H9 (cell line): ENCODE measurements at regions not wholly inside any gene's neighbourhood (a gene's known extent, or its start where the extent isn't known, plus 50 kb on each side); places are given as distances from the start of the nearest gene placed in this dataset.

Source experiments
- DNase-seq: peaks from one replicate; pipeline ENCODE4 v3.0.0-alpha.2; 2017
- H2AFZ ChIP-seq: one replicate; pipeline ENCODE4 v1.6.1; 2013; ENCODE audit warnings: mild to moderate bottlenecking, low read length, control low read depth, moderate library complexity
- H2AK5ac ChIP-seq: 2 replicates; pipeline ENCODE4 v1.6.1; 2013; ENCODE audit warnings: low read length, control low read depth, mixed read lengths; ENCODE audit not compliant: insufficient read length
- H2BK120ac ChIP-seq: one replicate; pipeline ENCODE4 v1.6.1; 2013; ENCODE audit warnings: low read depth, mild to moderate bottlenecking, low read length, control low read depth, inconsistent platforms; ENCODE audit not compliant: poor library complexity, severe bottlenecking
- H2BK12ac ChIP-seq: 2 replicates; pipeline ENCODE4 v1.6.1; 2013; ENCODE audit warnings: low read length, control low read depth, mixed read lengths, low read depth; ENCODE audit not compliant: insufficient read length
- H2BK15ac ChIP-seq: 2 replicates; pipeline ENCODE4 v1.6.1; 2013; ENCODE audit warnings: low read depth, low read length, control low read depth
- H2BK20ac ChIP-seq: one replicate; pipeline ENCODE4 v1.6.1; 2013; ENCODE audit warnings: low read depth, mild to moderate bottlenecking, low read length, control low read depth, inconsistent platforms; ENCODE audit not compliant: poor library complexity, severe bottlenecking
- H2BK5ac ChIP-seq: 2 replicates; pipeline ENCODE4 v1.6.1; 2013; ENCODE audit warnings: low read length, control low read depth, mixed read lengths; ENCODE audit not compliant: insufficient read length
- H3K14ac ChIP-seq: 2 replicates; pipeline ENCODE4 v1.6.1; 2013; ENCODE audit warnings: low read length, control low read depth; ENCODE audit not compliant: insufficient read depth
- H3K18ac ChIP-seq: 2 replicates; pipeline ENCODE4 v1.6.1; 2013; ENCODE audit warnings: low read depth, mild to moderate bottlenecking, mixed read lengths, low read length, control low read depth; ENCODE audit not compliant: insufficient read length
- H3K23ac ChIP-seq: 2 replicates; pipeline ENCODE4 v1.6.1; 2013; ENCODE audit warnings: low read length, control low read depth, mixed read lengths, low read depth; ENCODE audit not compliant: insufficient read length
- H3K23me2 ChIP-seq: 2 replicates; pipeline ENCODE4 v1.6.1; 2013; ENCODE audit warnings: low read depth, mild to moderate bottlenecking, mixed read lengths, low read length, control low read depth; ENCODE audit not compliant: insufficient read length, poor library complexity, severe bottlenecking
- H3K27ac ChIP-seq: 2 replicates; pipeline ENCODE4 v1.5.1; 2013; ENCODE audit warnings: low read length, control low read depth, mixed read lengths, low read depth; ENCODE audit not compliant: insufficient read length
- H3K27me3 ChIP-seq: 2 replicates; pipeline ENCODE4 v1.6.1; 2013; ENCODE audit warnings: low read length, control low read depth, inconsistent platforms; ENCODE audit not compliant: insufficient read depth
- H3K4ac ChIP-seq: 2 replicates; pipeline ENCODE4 v1.6.1; 2013; ENCODE audit warnings: low read depth, mild to moderate bottlenecking, control low read depth, inconsistent platforms, low read length, moderate library complexity
- H3K4me1 ChIP-seq: 2 replicates; pipeline ENCODE4 v1.6.1; 2013; ENCODE audit warnings: low read length, control low read depth, inconsistent platforms; ENCODE audit not compliant: insufficient read depth
- H3K4me2 ChIP-seq: 2 replicates; pipeline ENCODE4 v1.6.1; 2013; ENCODE audit warnings: low read length, control low read depth, mixed read lengths; ENCODE audit not compliant: insufficient read length, insufficient read depth
- H3K56ac ChIP-seq: 2 replicates; pipeline ENCODE4 v1.6.1; 2013; ENCODE audit warnings: low read depth, mild to moderate bottlenecking, mixed read lengths, low read length, control low read depth; ENCODE audit not compliant: insufficient read length
- H3K79me1 ChIP-seq: 2 replicates; pipeline ENCODE4 v1.6.1; 2013; ENCODE audit warnings: low read depth, mild to moderate bottlenecking, moderate library complexity, low read length, control low read depth, inconsistent platforms; ENCODE audit not compliant: insufficient read depth, poor library complexity, severe bottlenecking
- H3K79me2 ChIP-seq: 2 replicates; pipeline ENCODE4 v1.6.1; 2013; ENCODE audit warnings: low read length, control low read depth, inconsistent platforms; ENCODE audit not compliant: insufficient read depth
- H3K9ac ChIP-seq: 2 replicates; pipeline ENCODE4 v1.6.1; 2013; ENCODE audit warnings: low read length, control low read depth, mixed read lengths; ENCODE audit not compliant: insufficient read length; ENCODE audit errors: extremely low read depth
- H3K9me3 ChIP-seq: one replicate; pipeline ENCODE4 v1.6.1; 2013; ENCODE audit warnings: low read depth, low read length, inconsistent platforms; ENCODE audit not compliant: control insufficient read depth
- H3T11ph ChIP-seq: one replicate; pipeline ENCODE4 v1.6.1; 2013; ENCODE audit warnings: mild to moderate bottlenecking, low read length, control low read depth, inconsistent platforms
- H4K20me1 ChIP-seq: one replicate; pipeline ENCODE4 v1.6.1; 2013; ENCODE audit not compliant: control insufficient read depth, insufficient read length, insufficient read depth
- H4K5ac ChIP-seq: 2 replicates; pipeline ENCODE4 v1.6.1; 2013; ENCODE audit warnings: low read depth, mild to moderate bottlenecking, mixed read lengths, low read length, control low read depth; ENCODE audit not compliant: insufficient read length
- H4K8ac ChIP-seq: replicated peaks from 2 replicates; pipeline ENCODE4 v1.6.1; 2013; ENCODE audit warnings: low read length, control low read depth, mixed read lengths, low read depth; ENCODE audit not compliant: insufficient read length
- H4K91ac ChIP-seq: 2 replicates; pipeline ENCODE4 v1.6.1; 2013; ENCODE audit warnings: low read depth, mild to moderate bottlenecking, moderate library complexity, mixed read lengths, low read length, control low read depth; ENCODE audit not compliant: insufficient read length
- H3K27ac Mint-ChIP-seq, 3 experiments: 2 replicates in 2 of 3; 3 replicates in 1 of 3; pipeline ENCODE4 v1.8.0; 2020 to 2021; ENCODE audit warnings: mixed read lengths in 3 of 3, mild to moderate bottlenecking in 1 of 3, moderate library complexity in 1 of 3
- H3K27me3 Mint-ChIP-seq: 2 replicates; pipeline ENCODE4 v1.8.0; 2021; ENCODE audit warnings: low read depth, mild to moderate bottlenecking, moderate library complexity, mixed read lengths
- H3K36me3 Mint-ChIP-seq, 3 experiments: 2 replicates in 2 of 3; 3 replicates in 1 of 3; pipeline ENCODE4 v1.8.0; 2020 to 2021; ENCODE audit warnings: low read depth in 3 of 3, mixed read lengths in 3 of 3; ENCODE audit not compliant: insufficient read depth in 1 of 3
- H3K4me1 Mint-ChIP-seq, 2 experiments: 2 replicates each; pipeline ENCODE4 v1.8.0; 2020; ENCODE audit warnings: mixed read lengths in 2 of 2
- H3K4me3 Mint-ChIP-seq, 2 experiments: 2 replicates in 1 of 2; 3 replicates in 1 of 2; pipeline ENCODE4 v1.8.0; 2020 to 2021; ENCODE audit warnings: mild to moderate bottlenecking in 2 of 2, mixed read lengths in 2 of 2, moderate library complexity in 1 of 2
- H3K9me3 Mint-ChIP-seq, 2 experiments: 2 replicates in 1 of 2; 3 replicates in 1 of 2; pipeline ENCODE4 v1.8.0; 2020; ENCODE audit warnings: mild to moderate bottlenecking in 2 of 2, mixed read lengths in 2 of 2, moderate library complexity in 1 of 2
- WGBS: extraction: QIAGEN DNeasy Blood & Tissue Kit; methylation state at CpG from one replicate; pipeline ENCODE4 v1.1.7; 2013; ENCODE audit warnings: missing lambda C conversion rate, low lambda C conversion rate, mixed read lengths; ENCODE audit not compliant: insufficient read length; ENCODE audit errors: extremely low coverage; 5-methylcytosine and 5-hydroxymethylcytosine counted together
- TF ChIP-seq, protein P1 (sequence below): fragments of 200-600 bp; sonication (generic); conservative IDR thresholded peaks from 3 replicates; pipeline ENCODE4 v1.8.0; 2021; ENCODE audit warnings: antibody characterized with exemption, mild to moderate bottlenecking

DNA sequence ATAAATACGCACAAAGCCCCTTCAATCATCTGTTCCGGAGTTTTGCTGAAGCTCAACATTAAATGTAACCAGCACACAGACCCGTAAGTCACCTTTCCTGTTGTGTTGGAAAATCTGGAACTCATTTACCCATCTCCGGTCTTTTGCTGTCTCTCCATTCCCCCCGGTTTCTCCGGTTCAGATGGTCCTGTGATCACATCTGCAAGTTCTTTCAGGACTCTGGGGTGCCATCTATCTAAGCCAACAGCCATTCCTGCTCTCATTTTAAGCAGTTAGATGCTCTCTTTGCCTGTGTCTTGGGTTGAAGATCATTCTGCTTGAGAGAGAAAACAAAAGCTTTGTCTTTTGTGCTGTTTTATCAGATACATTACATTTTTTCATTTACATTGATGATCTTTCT, 91.7 kb upstream of the TGIF1 start:
- Histone ChIP-seq H3K23ac (no peak overlapping the region), H2BK20ac (no peak overlapping the region), H2BK12ac (no peak overlapping the region), H3K9ac (no peak overlapping the region), H3K56ac (no peak overlapping the region), H3K79me2 (no peaks in the 10 kb centered on the region), H3T11ph (no peak overlapping the region), H2BK120ac (no peak overlapping the region), H4K91ac (no peak overlapping the region), H3K4me2 (no peak overlapping the region), H4K5ac (no peak overlapping the region), H3K23me2 (no peaks in the 10 kb centered on the region), H4K8ac (no peak overlapping the region), H3K4me1 (no peaks in the 10 kb centered on the region), H2AFZ (no peak overlapping the region), H3K27ac (no peak overlapping the region), H3K27me3 (no peaks in the 10 kb centered on the region), H3K9me3 (no peaks in the 10 kb centered on the region), H3K4ac (no peak overlapping the region), H3K79me1 (no peaks in the 10 kb centered on the region), H2AK5ac (no peak overlapping the region), H3K18ac (no peak overlapping the region), H2BK15ac (no peak overlapping the region), H2BK5ac (no peak overlapping the region), H3K14ac (no peak overlapping the region), H4K20me1 (no peaks in the 10 kb centered on the region)
- H3K4me1 Mint-ChIP-seq = peaks cover 17 to 27% of the 10 kb centered on the region in 2 experiments
- TF ChIP-seq, protein P1, sequence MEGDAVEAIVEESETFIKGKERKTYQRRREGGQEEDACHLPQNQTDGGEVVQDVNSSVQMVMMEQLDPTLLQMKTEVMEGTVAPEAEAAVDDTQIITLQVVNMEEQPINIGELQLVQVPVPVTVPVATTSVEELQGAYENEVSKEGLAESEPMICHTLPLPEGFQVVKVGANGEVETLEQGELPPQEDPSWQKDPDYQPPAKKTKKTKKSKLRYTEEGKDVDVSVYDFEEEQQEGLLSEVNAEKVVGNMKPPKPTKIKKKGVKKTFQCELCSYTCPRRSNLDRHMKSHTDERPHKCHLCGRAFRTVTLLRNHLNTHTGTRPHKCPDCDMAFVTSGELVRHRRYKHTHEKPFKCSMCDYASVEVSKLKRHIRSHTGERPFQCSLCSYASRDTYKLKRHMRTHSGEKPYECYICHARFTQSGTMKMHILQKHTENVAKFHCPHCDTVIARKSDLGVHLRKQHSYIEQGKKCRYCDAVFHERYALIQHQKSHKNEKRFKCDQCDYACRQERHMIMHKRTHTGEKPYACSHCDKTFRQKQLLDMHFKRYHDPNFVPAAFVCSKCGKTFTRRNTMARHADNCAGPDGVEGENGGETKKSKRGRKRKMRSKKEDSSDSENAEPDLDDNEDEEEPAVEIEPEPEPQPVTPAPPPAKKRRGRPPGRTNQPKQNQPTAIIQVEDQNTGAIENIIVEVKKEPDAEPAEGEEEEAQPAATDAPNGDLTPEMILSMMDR = no peak
- H3K27me3 Mint-ChIP-seq = no peaks in the 10 kb centered on the region; the same call in 1 of the 2 replicates
- no peaks in the 10 kb centered on the region; a peak in 1 of 7 replicates for H3K36me3 Mint-ChIP-seq
- whole genome bisulfite sequencing = no CpG with 5 or more reads among the region's 6 CpGs
- H3K9me3 Mint-ChIP-seq = no peaks in the 10 kb centered on the region
- H3K27ac Mint-ChIP-seq = no peak overlapping the region; a peak in 1 of 7 replicates
- no peak overlapping the region for H3K4me3 Mint-ChIP-seq
- no peak for DNase-seq
